ENCODE measurements at regions not wholly inside any gene's neighbourhood (a gene's known extent, or its start where the extent isn't known, plus 50 kb on each side); places are given as distances from the start of the nearest gene placed in this dataset.
"Not testable (repeated sequence)": the region's sequence is repeated elsewhere in the genome, so short reads cannot be mapped to it uniquely, and the experiment has no call there.

GRCh38 chr12:127133675-127134335 lies 1133.2 kb upstream of the TMEM132C start:
- Histone ChIP-seq H3K27ac (ENCODE audit: low read length) (no peak overlapping the region), H3K4me3 (ENCODE audit: low read length) (no peak overlapping the region), H3K9me3 (ENCODE audit: control insufficient read depth, insufficient read depth, low read length) (no peaks in the 10 kb centered on the region), H3K4me1 (ENCODE audit: control insufficient read depth, insufficient read depth, low read length) (no peaks in the 10 kb centered on the region), H3K36me3 (ENCODE audit: control insufficient read depth, insufficient read depth, low read length) (no peaks in the 10 kb centered on the region), H3K27me3 (ENCODE audit: control insufficient read depth, insufficient read depth, low read length) (no peaks in the 10 kb centered on the region)
- intact Hi-C loops (cut with micrococcal nuclease) = no loop called here
- H3K36me3 Mint-ChIP-seq = no peaks in the 10 kb centered on the region
- DNase-seq (no peak), ATAC-seq (no peak)
- peaks cover 2 to 5% of the 10 kb centered on the region in 2 donors for H3K27me3 Mint-ChIP-seq (ENCODE audit: low read depth in 2 of 2)
- H3K27ac Mint-ChIP-seq = no peak overlapping the region
- H3K9me3 Mint-ChIP-seq = peaks cover 2 to 5% of the 10 kb centered on the region in 2 donors
- no peaks in the 10 kb centered on the region for H3K4me1 Mint-ChIP-seq
- no peak overlapping the region for H3K4me3 Mint-ChIP-seq
- WGBS (ENCODE audit: insufficient coverage) = 77% methylated on average over 10 of the region's 11 CpGs
- no peak for TF ChIP-seq CTCF (IDR thresholded peaks at IDR 0.05)

- H3K4me3 Mint-ChIP-seq; H3K4me3 ChIP-seq (ENCODE audit: low read length); H3K4me1 Mint-ChIP-seq; ATAC-seq; H3K4me1 ChIP-seq (ENCODE audit: control insufficient read depth, insufficient read depth, low read length); H3K27ac ChIP-seq (ENCODE audit: low read length); H3K27me3 ChIP-seq (ENCODE audit: control insufficient read depth, insufficient read depth, low read length); H3K27ac Mint-ChIP-seq; H3K36me3 ChIP-seq (ENCODE audit: control insufficient read depth, insufficient read depth, low read length); H3K9me3 ChIP-seq (ENCODE audit: control insufficient read depth, insufficient read depth, low read length); H3K27me3 Mint-ChIP-seq (ENCODE audit: low read depth in 2 of 2); DNase-seq; intact Hi-C loops (cut with micrococcal nuclease); H3K9me3 Mint-ChIP-seq: not testable (repeated sequence)
- peaks cover 14% of the 10 kb centered on the region for H3K36me3 Mint-ChIP-seq
- 88% methylated on average over 2 of the region's 3 CpGs for WGBS (ENCODE audit: insufficient coverage)
Observed at GRCh38 chr12:127140864-127141484, 1126.0 kb upstream of the TMEM132C start.

- 89% methylated on average over 6 of the region's 6 CpGs for WGBS (ENCODE audit: insufficient coverage)
- Mint-ChIP-seq H3K9me3 (peaks cover 7 to 8% of the 10 kb centered on the region in 2 donors), H3K27me3 (ENCODE audit: low read depth in 2 of 2) (peaks cover 0 to 3% of the 10 kb centered on the region in 2 donors)
Observed at GRCh38 chr12:127143020-127143419, 1124.0 kb upstream of the TMEM132C start.

More at GRCh38 chr12:127143020-127143419, 1124.0 kb upstream of the TMEM132C start:
- Histone ChIP-seq H3K4me1 (ENCODE audit: control insufficient read depth, insufficient read depth, low read length) (peaks cover 6% of the 10 kb centered on the region), H3K27me3 (ENCODE audit: control insufficient read depth, insufficient read depth, low read length) (no peaks in the 10 kb centered on the region), H3K36me3 (ENCODE audit: control insufficient read depth, insufficient read depth, low read length) (no peaks in the 10 kb centered on the region), H3K4me3 (ENCODE audit: low read length) (no peak overlapping the region), H3K27ac (ENCODE audit: low read length) (no peak overlapping the region), H3K9me3 (ENCODE audit: control insufficient read depth, insufficient read depth, low read length) (peaks cover 5% of the 10 kb centered on the region)
- Mint-ChIP-seq H3K4me1 (peaks cover 0 to 9% of the 10 kb centered on the region in 2 donors), H3K4me3 (no peak overlapping the region), H3K36me3 (peaks cover 14% of the 10 kb centered on the region), H3K27ac (no peak overlapping the region)
- TF ChIP-seq CTCF (IDR thresholded peaks at IDR 0.05) = no peak
- ATAC-seq = no peak
- DNase-seq = no peak
- intact Hi-C loops (cut with micrococcal nuclease) = no loop called here

Measured in natural killer cell (primary cell).